Urothelium cell line (cell line): ENCODE measurements at regions not wholly inside any gene's neighbourhood (a gene's known extent, or its start where the extent isn't known, plus 50 kb on each side); places are given as distances from the start of the nearest gene placed in this dataset.

ENCODE experiments used
- DNase-seq: peaks from one replicate; pipeline ENCODE4 v3.0.0; 2011; ENCODE audit warnings: low spot score, mixed read lengths
- FAIRE-seq: peaks from 2 replicates; lab custom pipeline; 2011; peaks lifted over from hg19 to GRCh38; lab: Jason Lieb, UNC

- DNase-seq: no peak
- FAIRE-seq: no peak
Measured at GRCh38 chr18:71136487-71136886, 847.6 kb downstream of the SOCS6 start.

- FAIRE-seq: no peak
- no peak for DNase-seq
Measured at GRCh38 chr18:71134122-71134521, 845.3 kb downstream of the SOCS6 start.

GRCh38 chr18:71131918-71132317 is 843.1 kb downstream of the SOCS6 start:
- DNase-seq: no peak
- no peak for FAIRE-seq

- FAIRE-seq (no peak), DNase-seq (no peak)
Measured at GRCh38 chr18:71130351-71130750, 841.5 kb downstream of the SOCS6 start.

DNA sequence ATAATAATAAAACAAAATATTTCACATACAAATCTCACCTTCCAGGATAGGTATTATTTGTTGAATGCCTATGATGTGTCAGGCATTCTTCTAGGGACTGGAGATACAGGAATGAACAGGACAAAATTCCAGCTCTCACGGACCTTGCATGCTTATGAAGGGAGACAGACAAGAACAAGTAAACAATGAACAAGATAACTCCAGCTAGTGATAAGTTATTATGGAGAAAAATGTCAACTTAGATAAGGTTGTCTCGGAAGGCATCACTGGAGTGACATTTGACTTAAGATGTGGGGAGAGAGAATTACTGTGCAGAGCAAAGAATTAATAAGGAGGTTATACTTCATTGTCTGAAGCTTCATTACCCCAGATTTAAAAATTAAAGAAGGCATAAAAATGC is 836.7 kb downstream of the SOCS6 start:
- FAIRE-seq (no peak), DNase-seq (no peak)

DNA sequence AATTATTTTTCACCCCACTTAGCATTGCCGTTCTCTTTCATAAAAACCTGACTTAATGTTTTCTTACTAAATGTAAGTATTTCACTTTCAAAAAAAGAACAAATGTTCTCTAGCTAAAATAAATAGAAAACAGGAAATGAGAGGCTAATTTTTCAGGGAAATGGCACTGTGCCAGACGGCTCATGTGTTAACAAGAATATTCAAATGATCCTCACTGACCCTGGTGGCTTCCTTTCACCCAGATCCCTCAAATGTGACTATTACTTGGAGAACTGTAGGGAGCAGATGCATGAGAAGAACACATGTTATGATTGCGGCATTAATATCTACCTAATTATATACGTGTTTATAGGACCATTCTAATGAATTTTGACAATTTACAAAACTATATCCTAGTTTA is 827.7 kb downstream of the SOCS6 start:
- no peak for DNase-seq
- no peak for FAIRE-seq

DNA sequence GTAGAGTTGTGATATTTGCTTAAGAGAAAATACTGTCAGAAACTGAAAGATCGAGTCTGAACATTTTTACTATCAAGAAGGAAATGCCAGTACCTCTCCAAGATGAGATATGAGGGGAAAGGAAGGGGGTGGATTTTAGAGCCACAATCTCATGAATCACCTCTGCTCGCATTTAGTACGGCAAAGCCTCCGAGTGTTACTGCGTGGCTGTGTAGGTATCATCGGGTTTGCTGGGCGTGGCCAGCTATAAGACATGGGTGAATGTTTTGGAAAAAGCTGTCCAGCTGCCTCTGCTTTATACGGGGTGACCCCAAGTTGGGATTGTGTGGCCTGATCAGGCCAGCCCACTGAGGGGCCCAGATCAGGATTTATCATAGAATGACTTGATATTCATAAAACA is 826.4 kb downstream of the SOCS6 start:
- DNase-seq (peak; percentile 40), FAIRE-seq (peak; percentile 30)

- DNase-seq (peak; percentile 8), FAIRE-seq (no peak)
Measured at GRCh38 chr18:71114550-71115210, 825.8 kb downstream of the SOCS6 start.

DNA sequence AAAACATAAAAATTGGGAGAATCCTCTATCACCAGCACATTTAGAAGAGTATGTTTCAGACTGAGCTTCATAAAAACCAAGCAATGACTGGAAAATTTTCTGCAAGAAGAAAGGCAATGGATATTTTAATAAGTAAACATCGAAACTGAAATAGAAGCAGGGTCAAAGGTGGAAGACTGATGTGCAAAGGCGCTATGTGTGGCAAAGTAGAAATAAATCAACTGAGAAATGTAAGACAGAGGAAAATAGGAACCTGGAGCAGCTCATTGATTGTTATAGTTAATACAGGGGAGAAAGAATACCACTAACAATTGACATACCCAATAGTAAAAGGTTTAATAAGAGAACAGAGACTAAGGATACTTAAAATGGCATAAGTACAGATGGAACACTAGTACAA is 818.4 kb downstream of the SOCS6 start:
- FAIRE-seq (no peak), DNase-seq (no peak)

DNA sequence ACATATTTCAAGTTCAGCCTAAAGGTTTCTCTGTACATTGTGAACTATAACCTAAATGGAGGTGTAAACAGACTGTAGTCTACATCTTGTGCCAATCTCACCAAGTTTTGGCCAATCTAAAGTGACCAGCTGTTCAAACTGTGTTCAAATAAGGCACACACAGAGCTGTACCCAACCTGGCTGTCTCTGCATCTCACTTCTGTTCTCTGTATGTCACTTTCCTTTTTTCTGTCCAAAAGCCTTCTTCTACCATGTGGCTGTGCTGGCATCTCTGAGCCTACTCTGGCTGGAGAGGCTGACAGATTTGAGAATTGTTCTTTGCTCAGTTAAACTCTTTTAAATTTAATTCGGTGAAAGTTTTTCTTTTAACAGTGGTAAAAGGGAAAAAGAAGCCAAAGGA is 817.9 kb downstream of the SOCS6 start:
- no peak for FAIRE-seq
- no peak for DNase-seq

DNA sequence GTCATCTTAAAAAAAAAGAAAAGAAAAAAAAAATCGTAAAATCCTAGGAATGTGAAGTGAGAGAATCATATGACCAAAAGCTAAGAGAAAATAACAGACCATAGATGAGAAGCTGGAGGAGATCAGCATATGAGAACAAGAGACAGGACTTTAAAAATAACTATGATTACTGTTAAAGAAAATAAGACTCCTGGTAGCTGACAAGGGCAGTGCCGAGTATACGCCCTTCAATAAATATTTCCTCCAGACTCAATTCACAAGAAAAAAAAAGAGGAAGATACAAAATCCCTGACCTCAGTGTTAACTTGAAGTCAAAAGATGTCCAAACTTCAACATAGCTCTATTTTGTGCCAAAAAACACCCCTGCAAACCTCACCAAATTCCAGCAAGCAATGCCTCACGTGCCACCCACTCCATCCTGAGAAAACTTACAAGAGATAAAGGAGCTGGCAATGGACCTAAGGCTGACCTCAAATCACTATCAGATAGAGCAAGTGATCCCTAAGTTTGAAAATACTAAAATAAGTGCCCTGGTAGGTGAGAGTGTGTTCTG is 817.2 kb downstream of the SOCS6 start:
- FAIRE-seq: no peak

GRCh38 chr18:71105078-71105819 is 816.4 kb downstream of the SOCS6 start:
- FAIRE-seq: no peak
- peak; percentile 3 for DNase-seq

More for the DNA sequence above, 817.2 kb downstream of the SOCS6 start:
- DNase-seq: no peak

GRCh38 chr18:71079606-71080005 is 790.8 kb downstream of the SOCS6 start:
- FAIRE-seq: no peak
- DNase-seq: no peak

GRCh38 chr18:71077451-71077850 is 788.6 kb downstream of the SOCS6 start:
- DNase-seq: no peak
- FAIRE-seq: no peak

DNA sequence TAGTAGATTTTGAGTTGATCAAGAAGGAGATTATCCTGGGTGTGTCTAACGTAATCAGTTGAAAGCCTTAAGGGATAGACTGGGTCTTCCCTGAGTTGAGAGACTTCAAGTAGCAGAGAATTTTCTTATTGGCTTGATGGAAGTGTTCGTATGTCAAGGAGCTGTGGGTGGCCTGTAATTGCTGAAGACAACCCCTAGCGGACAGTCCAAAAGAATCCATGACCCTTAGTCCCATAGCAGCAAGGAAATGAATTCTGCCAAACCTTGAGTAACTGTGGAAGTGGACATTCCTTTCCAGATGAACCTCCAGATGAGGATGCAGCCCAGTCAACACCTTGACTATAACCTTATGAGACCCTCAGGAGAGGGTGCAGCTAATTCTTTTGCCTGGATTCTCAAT is 786.3 kb downstream of the SOCS6 start:
- no peak for FAIRE-seq
- no peak for DNase-seq

DNA sequence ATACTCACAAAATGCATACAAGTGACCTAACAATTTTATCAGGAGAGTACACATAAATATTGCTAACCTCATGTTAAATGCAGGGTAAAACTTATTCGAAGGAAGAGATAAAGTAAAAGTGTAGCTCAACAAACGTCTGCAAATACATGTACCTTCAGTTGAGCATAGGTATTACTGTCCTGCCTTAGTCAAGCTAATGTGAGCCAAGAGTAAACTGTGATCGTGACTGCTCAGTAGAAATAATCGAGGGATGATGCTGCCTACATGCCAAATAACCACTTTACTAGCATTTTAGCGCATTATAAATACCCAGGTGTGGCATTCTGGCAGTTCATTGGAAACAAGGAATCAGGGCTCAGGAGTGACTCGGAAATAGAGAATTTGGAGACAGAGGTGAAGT is 779.5 kb downstream of the SOCS6 start:
- FAIRE-seq (no peak), DNase-seq (no peak)

- DNase-seq: no peak
- FAIRE-seq: no peak
Measured at GRCh38 chr18:71049893-71050292, 761.0 kb downstream of the SOCS6 start.

DNA sequence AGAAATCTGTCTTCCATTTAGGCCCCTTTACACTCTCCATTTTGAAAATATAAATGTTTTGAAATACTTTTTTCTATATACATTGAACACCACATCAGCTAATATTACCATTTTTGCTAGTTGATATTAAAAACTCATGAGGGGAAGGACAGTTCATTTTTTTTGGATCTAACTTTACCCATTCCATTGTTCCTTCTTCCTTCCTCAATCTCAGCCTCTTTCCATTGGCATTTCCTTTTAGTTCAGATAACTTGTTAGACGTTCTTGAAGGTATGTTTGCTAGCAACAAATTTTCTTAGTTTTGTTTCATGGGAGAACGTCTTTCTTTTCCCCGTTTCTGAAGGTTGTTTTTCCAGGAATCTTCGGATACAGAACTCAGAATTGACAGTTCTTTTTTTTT is 759.0 kb downstream of the SOCS6 start:
- FAIRE-seq (no peak), DNase-seq (no peak)

DNA sequence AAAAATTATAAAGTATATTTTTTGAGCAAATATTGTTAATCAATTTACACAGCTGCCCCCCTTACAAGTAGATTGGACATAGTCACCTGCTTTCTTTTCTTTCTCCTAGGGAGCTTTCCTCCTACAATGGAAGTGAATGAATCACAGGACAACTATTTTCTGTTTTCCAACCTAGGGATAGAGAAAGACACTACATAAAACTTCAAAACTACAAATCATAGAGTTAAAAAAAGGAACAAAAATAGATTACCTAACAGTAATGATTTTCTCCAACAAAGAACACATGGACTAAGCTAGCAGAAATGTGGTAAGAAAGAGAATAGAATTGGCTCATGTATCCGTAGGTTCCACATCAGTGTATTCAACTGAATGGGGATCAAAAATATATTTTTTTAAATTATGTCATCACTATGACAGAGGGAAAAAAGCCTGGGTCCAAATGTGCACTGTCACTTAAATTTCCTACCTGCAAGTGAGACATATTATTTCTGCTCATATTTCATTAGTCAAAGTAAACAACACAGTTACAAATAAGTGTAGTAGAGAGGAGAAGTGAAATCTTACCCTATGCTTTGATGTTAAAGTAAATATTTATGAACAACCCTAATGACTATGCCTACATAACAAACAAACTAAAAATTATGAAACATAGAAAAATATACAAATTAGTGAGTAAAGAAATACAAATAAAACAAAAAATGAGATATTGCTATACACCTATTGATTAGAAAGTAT is 756.7 kb downstream of the SOCS6 start:
- DNase-seq (no peak), FAIRE-seq (no peak)

DNA sequence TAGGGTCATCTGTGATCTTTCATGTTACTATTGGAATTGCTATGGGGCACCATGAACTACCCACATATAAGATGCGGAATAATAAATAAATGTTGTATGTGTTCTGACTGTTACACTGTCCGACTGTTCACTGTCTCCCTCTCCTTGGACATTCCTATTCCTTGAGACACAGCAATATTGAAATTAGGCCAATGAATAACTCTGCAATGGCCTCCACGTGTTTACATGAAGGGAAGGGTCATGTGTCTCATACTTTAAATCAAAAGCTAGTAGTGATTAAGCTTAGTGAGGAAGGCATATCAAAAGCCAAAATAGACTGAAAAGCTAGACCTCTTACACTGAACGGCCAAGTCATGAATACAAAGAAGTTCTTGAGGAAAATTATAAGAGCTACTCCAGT is 751.3 kb downstream of the SOCS6 start:
- FAIRE-seq: no peak
- DNase-seq: no peak

DNA sequence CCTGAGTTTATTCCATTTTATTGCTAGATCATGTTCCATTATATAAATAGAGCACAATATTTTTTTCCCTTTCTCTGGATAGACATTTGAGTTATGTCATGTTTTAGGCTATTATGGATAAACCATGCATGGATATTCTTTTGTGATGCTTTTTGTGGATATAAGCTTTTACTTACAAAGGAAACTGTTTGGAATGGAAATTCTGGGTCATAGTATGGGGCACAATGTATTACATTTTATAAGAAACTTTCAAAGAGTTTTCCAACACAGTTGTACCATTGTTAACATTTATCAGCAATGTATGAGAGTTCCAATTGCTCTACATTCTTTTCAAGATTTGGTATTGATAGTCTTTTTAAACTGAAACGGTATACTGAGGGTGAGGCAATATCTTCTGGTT is 749.4 kb downstream of the SOCS6 start:
- FAIRE-seq (no peak), DNase-seq (no peak)

DNA sequence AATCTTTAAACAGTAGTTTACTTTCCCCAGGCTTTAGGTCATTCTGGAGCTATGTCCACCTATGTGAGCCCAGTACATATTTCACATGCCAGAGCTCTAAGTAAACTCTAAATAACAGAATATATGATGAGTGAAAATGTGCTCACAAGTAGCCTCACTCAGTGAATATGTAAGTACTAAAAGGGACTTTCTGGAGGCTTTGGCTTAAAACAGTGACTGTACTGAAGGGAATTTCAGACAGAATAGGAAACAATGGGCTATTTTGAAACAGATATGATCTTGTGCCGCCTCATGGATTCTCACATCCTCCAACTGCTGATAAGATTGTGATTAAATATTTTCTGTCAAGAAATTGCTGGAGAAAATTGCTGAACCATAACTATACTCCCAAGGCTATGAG is 747.9 kb downstream of the SOCS6 start:
- FAIRE-seq (no peak), DNase-seq (no peak)
